CD14-positive monocyte (primary cell): ENCODE measurements at regions not wholly inside any gene's neighbourhood (a gene's known extent, or its start where the extent isn't known, plus 50 kb on each side); places are given as distances from the start of the nearest gene placed in this dataset.
A peak's percentile ranks its signal among the peaks of the same experiment; 100 is the strongest.

ENCODE experiments used
- DNase-seq, 3 donors: peaks; one replicate each; pipeline ENCODE4 v3.0.0-alpha.2; 2011 to 2022
- H2AFZ ChIP-seq: 2 replicates; pipeline ENCODE4 v1.6.0; 2012; ENCODE audit warnings: mild to moderate bottlenecking, low read depth, low read length, inconsistent platforms; ENCODE audit not compliant: insufficient read depth, poor library complexity, severe bottlenecking
- H3K27ac ChIP-seq, 2 donors: 1 replicate in 1 of 2; 2 replicates in 1 of 2; pipeline ENCODE4 v1.5.1; 2012 to 2013; ENCODE audit warnings: low read length in 2 of 2, control low read depth in 1 of 2, inconsistent platforms in 1 of 2, low read depth in 1 of 2, mild to moderate bottlenecking in 1 of 2
- H3K27me3 ChIP-seq, 2 donors: one replicate each; pipeline versions ENCODE4 v1.6.0 to v1.6.1; 2011 to 2013; ENCODE audit warnings: low read length in 2 of 2; ENCODE audit not compliant: control insufficient read depth in 2 of 2, insufficient read depth in 2 of 2
- H3K36me3 ChIP-seq, 2 donors: replicated peaks in 1 of 2; 1 replicate in 1 of 2; 2 replicates in 1 of 2; pipeline versions ENCODE4 v1.5.1 to v1.6.1; 2012 to 2013; ENCODE audit warnings: low read length in 2 of 2, control low read depth in 1 of 2, inconsistent platforms in 1 of 2, mild to moderate bottlenecking in 1 of 2; ENCODE audit not compliant: insufficient read depth in 2 of 2, control insufficient read depth in 1 of 2
- H3K4me1 ChIP-seq, 2 donors: 1 replicate in 1 of 2; 2 replicates in 1 of 2; pipeline versions ENCODE4 v1.5.1 to v1.6.1; 2012 to 2013; ENCODE audit warnings: low read length in 2 of 2, control low read depth in 1 of 2, inconsistent platforms in 1 of 2, mild to moderate bottlenecking in 1 of 2, moderate library complexity in 1 of 2; ENCODE audit not compliant: insufficient read depth in 2 of 2, control insufficient read depth in 1 of 2
- H3K4me2 ChIP-seq: replicated peaks from 2 replicates; pipeline ENCODE3; 2012; ENCODE audit warnings: low read length, moderate library complexity, mild to moderate bottlenecking; ENCODE audit not compliant: poor library complexity, severe bottlenecking; ENCODE audit errors: extremely low read depth
- H3K4me3 ChIP-seq, 3 experiments: fragments of 200-600 bp in 1 of 3; sonication (generic) in 1 of 3; replicated peaks in 1 of 3; 1 replicate in 2 of 3; 2 replicates in 1 of 3; pipeline ENCODE4 v1.5.1; 2011 to 2013; ENCODE audit warnings: low read length in 3 of 3, mild to moderate bottlenecking in 3 of 3, control low read depth in 2 of 3, low read depth in 2 of 3, inconsistent platforms in 1 of 3, moderate library complexity in 1 of 3
- H3K79me2 ChIP-seq: 2 replicates; pipeline ENCODE4 v1.6.0; 2012; ENCODE audit warnings: mild to moderate bottlenecking, control low read depth, inconsistent platforms, low read length, moderate library complexity; ENCODE audit not compliant: insufficient read depth
- H3K9ac ChIP-seq: 2 replicates; pipeline ENCODE4 v1.6.0; 2017; ENCODE audit warnings: low read length, mild to moderate bottlenecking; ENCODE audit not compliant: insufficient read depth, poor library complexity, severe bottlenecking
- H3K9me3 ChIP-seq, 2 donors: replicated peaks in 1 of 2; 1 replicate in 1 of 2; 2 replicates in 1 of 2; pipeline versions ENCODE4 v1.5.1 to v1.6.1; 2012 to 2013; ENCODE audit warnings: low read length in 2 of 2, control low read depth in 1 of 2; ENCODE audit not compliant: control insufficient read depth in 1 of 2, insufficient read depth in 1 of 2
- H4K20me1 ChIP-seq: 2 replicates; pipeline ENCODE4 v1.6.0; 2012; ENCODE audit warnings: mild to moderate bottlenecking, low read length, control low read depth, moderate library complexity; ENCODE audit not compliant: insufficient read depth
- H3K27ac Mint-ChIP-seq, 7 donors: one replicate each; pipeline ENCODE4 v1.8.0; 2020; ENCODE audit warnings: mild to moderate bottlenecking in 7 of 7, mixed read lengths in 7 of 7, moderate library complexity in 6 of 7, inconsistent platforms in 2 of 7
- H3K27me3 Mint-ChIP-seq, 3 donors: one replicate each; pipeline ENCODE4 v1.8.0; 2021 to 2022; ENCODE audit warnings: low read depth in 3 of 3, mild to moderate bottlenecking in 3 of 3, mixed read lengths in 3 of 3, moderate library complexity in 3 of 3, inconsistent platforms in 1 of 3
- H3K36me3 Mint-ChIP-seq, 2 donors: one replicate each; pipeline ENCODE4 v1.8.0; 2020; ENCODE audit warnings: mixed read lengths in 2 of 2, inconsistent platforms in 1 of 2, mild to moderate bottlenecking in 1 of 2
- H3K4me1 Mint-ChIP-seq: one replicate; pipeline ENCODE4 v1.8.0; 2020; ENCODE audit warnings: mild to moderate bottlenecking, mixed read lengths
- H3K4me3 Mint-ChIP-seq, 2 donors: one replicate each; pipeline ENCODE4 v1.8.0; 2020; ENCODE audit warnings: mild to moderate bottlenecking in 2 of 2, mixed read lengths in 2 of 2, moderate library complexity in 1 of 2
- H3K9me3 Mint-ChIP-seq, 7 donors: one replicate each; pipeline ENCODE4 v1.8.0; 2020 to 2022; ENCODE audit warnings: mixed read lengths in 7 of 7, mild to moderate bottlenecking in 6 of 7, moderate library complexity in 6 of 7, inconsistent platforms in 2 of 7
- WGBS: methylation state at CpG from one replicate; pipeline ENCODE4 v1.1.5; 2013; ENCODE audit warnings: missing lambda C conversion rate; ENCODE audit not compliant: insufficient coverage; 5-methylcytosine and 5-hydroxymethylcytosine counted together
- intact Hi-C, 2 donors: fragments of 100-400 bp; cut with micrococcal nuclease; formaldehyde crosslinking; loops; one replicate each; pipeline versions ENCODE4 v1.15.0 to v1.15.1; 2023
- TF ChIP-seq, protein P1 (sequence below): fragments of 200-600 bp; IDR thresholded peaks from one replicate; pipeline ENCODE4 v1.8.0; 2022; ENCODE audit warnings: antibody characterized with exemption, mild to moderate bottlenecking

DNA sequence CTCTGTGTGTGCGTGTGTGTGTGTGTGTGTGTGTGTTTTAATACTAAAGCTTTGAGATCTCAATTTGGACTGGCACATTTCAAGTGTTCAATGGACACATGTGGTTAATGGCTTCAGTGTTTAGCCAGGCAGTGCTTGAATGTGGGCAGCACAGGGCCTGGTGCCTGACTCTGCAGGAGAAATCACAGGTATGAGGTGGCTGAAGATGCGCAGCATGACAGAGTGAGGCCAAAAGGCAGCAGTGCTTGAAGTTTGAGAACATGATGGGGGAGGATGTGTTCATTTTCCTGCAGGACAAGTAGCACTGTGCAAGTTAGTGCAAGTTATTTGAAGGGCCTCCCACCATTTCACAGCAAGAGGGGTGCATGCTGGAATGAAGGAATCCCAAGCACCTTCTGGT lies 620.5 kb upstream of the TBL1XR1 start:
- intact Hi-C loops = no loop called here
- H3K9me3 ChIP-seq = no peaks in the 10 kb centered on the region
- WGBS = 100% methylated on average over 1 of the region's 2 CpGs
- peaks cover 0 to 1% (median 0%) of the 10 kb centered on the region in 7 donors for H3K9me3 Mint-ChIP-seq
- H2AFZ ChIP-seq = no peak overlapping the region
- H3K36me3 ChIP-seq = no peaks in the 10 kb centered on the region
- no peak overlapping the region for H3K4me3 Mint-ChIP-seq
- no peak overlapping the region for H3K4me3 ChIP-seq
- peaks cover 0 to 4% (median 0%) of the 10 kb centered on the region in 3 donors for H3K27me3 Mint-ChIP-seq
- no peak overlapping the region for H3K27ac ChIP-seq
- no peaks in the 10 kb centered on the region for H4K20me1 ChIP-seq
- TF ChIP-seq, protein P1, sequence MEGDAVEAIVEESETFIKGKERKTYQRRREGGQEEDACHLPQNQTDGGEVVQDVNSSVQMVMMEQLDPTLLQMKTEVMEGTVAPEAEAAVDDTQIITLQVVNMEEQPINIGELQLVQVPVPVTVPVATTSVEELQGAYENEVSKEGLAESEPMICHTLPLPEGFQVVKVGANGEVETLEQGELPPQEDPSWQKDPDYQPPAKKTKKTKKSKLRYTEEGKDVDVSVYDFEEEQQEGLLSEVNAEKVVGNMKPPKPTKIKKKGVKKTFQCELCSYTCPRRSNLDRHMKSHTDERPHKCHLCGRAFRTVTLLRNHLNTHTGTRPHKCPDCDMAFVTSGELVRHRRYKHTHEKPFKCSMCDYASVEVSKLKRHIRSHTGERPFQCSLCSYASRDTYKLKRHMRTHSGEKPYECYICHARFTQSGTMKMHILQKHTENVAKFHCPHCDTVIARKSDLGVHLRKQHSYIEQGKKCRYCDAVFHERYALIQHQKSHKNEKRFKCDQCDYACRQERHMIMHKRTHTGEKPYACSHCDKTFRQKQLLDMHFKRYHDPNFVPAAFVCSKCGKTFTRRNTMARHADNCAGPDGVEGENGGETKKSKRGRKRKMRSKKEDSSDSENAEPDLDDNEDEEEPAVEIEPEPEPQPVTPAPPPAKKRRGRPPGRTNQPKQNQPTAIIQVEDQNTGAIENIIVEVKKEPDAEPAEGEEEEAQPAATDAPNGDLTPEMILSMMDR = no peak
- no peaks in the 10 kb centered on the region for H3K36me3 Mint-ChIP-seq
- H3K4me1 Mint-ChIP-seq = peaks cover 17% of the 10 kb centered on the region
- no peaks in the 10 kb centered on the region for H3K79me2 ChIP-seq
- no peak overlapping the region for H3K9ac ChIP-seq
- no peak overlapping the region for H3K4me2 ChIP-seq
- H3K27me3 ChIP-seq = no peaks in the 10 kb centered on the region
- peak overlapping the region in 1 of 7 donors; percentile 33 for H3K27ac Mint-ChIP-seq
- DNase-seq = no peak
- H3K4me1 ChIP-seq = peaks cover 8 to 12% of the 10 kb centered on the region in 2 donors

DNA sequence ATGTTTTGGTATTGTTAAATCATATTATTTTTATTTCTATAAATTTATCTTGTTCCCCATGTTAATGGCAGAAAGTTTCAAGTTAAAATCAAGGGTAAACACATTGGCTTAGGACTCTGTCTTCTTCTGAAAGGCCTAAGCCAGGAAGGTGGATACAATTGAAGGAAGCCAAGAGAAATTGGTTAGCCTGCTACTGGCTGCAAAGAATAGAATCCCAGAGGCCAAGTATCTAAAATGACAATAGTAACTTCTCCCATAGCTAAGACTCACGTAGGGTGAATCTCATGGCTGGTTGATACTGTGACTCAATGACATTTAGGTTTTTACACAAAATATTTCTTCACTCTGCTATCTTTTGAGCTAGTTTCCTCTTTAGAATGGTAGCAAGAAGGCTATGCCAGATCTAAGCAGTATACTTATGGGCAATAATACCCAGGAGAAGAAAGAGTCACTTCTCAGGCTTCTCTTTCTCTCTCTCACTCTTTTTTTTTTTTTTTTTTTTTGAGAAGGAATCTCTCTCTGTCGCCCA lies 621.5 kb upstream of the TBL1XR1 start:
- Histone ChIP-seq H3K4me2 (no peak overlapping the region), H2AFZ (no peak overlapping the region), H4K20me1 (no peaks in the 10 kb centered on the region), H3K9ac (no peak overlapping the region), H3K9me3 (no peaks in the 10 kb centered on the region), H3K4me3 (no peak overlapping the region), H3K4me1 (peaks cover 8 to 12% of the 10 kb centered on the region in 2 donors), H3K36me3 (no peaks in the 10 kb centered on the region), H3K27ac (no peak overlapping the region), H3K27me3 (no peaks in the 10 kb centered on the region), H3K79me2 (no peaks in the 10 kb centered on the region)
- peaks cover 0 to 4% (median 0%) of the 10 kb centered on the region in 3 donors for H3K27me3 Mint-ChIP-seq
- H3K36me3 Mint-ChIP-seq = no peaks in the 10 kb centered on the region
- TF ChIP-seq, protein P1 = no peak
- WGBS = no CpG with 5 or more reads among the region's 2 CpGs
- H3K9me3 Mint-ChIP-seq = peaks cover 0 to 1% (median 0%) of the 10 kb centered on the region in 7 donors
- no peak overlapping the region for H3K27ac Mint-ChIP-seq
- intact Hi-C loops = no loop called here
- H3K4me1 Mint-ChIP-seq = peaks cover 17% of the 10 kb centered on the region
- DNase-seq = no peak
- H3K4me3 Mint-ChIP-seq = no peak overlapping the region
